ENCODE measurements at regions not wholly inside any gene's neighbourhood (a gene's known extent, or its start where the extent isn't known, plus 50 kb on each side); places are given as distances from the start of the nearest gene placed in this dataset.

DNA sequence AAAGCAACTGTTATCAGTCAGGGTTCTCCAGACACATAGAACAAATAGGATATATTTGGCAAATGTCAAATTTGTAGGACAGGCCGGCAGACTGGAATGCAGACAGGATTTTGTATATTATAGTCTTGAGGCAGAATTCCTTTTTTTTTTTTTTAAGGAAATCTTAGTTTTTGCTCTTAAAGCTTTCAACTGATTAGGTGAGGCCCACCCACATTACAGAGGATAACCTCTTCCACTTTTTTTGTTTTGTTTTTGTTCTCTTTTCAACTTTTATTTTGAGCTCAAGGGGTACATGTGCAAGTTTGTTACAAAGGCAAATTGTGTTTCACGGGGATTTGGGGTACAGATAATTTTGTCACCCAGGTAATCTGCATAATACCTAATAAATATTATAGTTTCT is 350.2 kb upstream of the CHAC2 start:
- TF ChIP-seq, protein P1, sequence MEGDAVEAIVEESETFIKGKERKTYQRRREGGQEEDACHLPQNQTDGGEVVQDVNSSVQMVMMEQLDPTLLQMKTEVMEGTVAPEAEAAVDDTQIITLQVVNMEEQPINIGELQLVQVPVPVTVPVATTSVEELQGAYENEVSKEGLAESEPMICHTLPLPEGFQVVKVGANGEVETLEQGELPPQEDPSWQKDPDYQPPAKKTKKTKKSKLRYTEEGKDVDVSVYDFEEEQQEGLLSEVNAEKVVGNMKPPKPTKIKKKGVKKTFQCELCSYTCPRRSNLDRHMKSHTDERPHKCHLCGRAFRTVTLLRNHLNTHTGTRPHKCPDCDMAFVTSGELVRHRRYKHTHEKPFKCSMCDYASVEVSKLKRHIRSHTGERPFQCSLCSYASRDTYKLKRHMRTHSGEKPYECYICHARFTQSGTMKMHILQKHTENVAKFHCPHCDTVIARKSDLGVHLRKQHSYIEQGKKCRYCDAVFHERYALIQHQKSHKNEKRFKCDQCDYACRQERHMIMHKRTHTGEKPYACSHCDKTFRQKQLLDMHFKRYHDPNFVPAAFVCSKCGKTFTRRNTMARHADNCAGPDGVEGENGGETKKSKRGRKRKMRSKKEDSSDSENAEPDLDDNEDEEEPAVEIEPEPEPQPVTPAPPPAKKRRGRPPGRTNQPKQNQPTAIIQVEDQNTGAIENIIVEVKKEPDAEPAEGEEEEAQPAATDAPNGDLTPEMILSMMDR (tag by site-specific recombination; IDR thresholded peaks at IDR 0.05) = no peak
- no peak for TF ChIP-seq TRIM28 (IDR thresholded peaks at IDR 0.05; ENCODE audit: borderline replicate concordance, low read length)
